G401 (cell line): ENCODE measurements at regions not wholly inside any gene's neighbourhood (a gene's known extent, or its start where the extent isn't known, plus 50 kb on each side); places are given as distances from the start of the nearest gene placed in this dataset.
"Not testable (repeated sequence)": the region's sequence is repeated elsewhere in the genome, so short reads cannot be mapped to it uniquely, and the experiment has no call there.

Experiments used
- DNase-seq: peaks from one replicate; pipeline ENCODE4 v3.0.0-alpha.2; 2015; ENCODE audit warnings: low spot score
- in situ Hi-C: cut with HindIII; loops from 2 replicates; pipeline ENCODE4 v1.10.0; 2016; ENCODE audit warnings: low sequenced_read_pairs, mixed read lengths

DNA sequence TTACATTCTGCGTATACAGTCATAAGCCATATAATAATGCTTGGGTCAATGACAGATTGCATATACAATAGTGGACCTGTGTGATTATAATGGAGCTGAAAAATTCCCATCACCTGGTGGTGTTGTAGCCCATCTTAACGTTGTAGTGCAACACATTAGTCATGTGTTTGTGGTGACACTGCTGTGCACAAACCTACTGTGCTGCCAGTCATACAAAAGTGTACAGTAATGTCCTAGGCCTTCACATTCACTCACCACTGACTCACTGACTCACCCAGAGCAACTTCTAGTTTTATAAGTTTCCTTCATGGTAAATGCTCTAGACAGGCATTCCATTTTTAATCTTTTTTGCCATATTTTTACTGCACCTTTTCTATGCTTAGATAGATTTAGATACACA, 194.8 kb upstream of the SEL1L start:
- in situ Hi-C loops: no loop called here
- no peak for DNase-seq

DNA sequence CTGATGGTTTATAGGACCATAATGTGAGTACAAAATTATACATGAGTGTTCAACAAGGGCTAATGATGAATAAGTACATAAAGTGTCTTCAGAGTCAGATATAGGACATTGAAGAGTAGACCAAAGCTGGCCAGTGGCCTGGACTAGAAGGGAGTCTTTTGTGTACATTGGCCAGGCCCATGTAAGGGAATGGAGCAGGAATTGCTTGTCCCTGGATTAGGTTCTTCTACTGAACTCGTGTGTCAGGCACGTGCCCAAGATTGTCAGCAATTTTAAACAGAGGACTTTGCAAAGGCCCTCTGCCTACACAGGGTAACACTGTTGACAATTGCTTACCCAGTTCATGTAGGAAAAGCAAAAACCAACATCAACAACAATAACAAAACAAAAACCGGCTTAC, 196.0 kb upstream of the SEL1L start:
- in situ Hi-C loops: no loop called here
- DNase-seq: no peak

DNA sequence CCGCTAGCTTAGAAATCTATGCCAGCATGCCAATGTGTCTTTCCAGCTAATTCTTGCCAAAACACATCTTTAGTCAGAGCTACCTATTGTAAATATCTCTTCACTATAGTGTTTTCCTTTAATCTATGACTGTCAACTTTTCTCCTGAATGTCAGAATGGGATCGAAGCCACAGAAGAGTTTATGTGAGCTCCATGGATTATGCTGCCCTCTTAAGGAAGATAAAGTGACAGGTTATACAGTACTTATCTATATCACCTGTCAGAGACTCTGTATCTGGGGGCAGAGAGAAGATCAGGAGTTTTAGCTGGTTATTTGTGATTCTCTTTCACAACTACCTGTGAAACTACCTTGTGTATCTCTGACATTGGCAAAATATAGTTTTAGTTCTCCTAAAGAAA, 204.3 kb upstream of the SEL1L start:
- DNase-seq: no peak
- in situ Hi-C loops: no loop called here

DNA sequence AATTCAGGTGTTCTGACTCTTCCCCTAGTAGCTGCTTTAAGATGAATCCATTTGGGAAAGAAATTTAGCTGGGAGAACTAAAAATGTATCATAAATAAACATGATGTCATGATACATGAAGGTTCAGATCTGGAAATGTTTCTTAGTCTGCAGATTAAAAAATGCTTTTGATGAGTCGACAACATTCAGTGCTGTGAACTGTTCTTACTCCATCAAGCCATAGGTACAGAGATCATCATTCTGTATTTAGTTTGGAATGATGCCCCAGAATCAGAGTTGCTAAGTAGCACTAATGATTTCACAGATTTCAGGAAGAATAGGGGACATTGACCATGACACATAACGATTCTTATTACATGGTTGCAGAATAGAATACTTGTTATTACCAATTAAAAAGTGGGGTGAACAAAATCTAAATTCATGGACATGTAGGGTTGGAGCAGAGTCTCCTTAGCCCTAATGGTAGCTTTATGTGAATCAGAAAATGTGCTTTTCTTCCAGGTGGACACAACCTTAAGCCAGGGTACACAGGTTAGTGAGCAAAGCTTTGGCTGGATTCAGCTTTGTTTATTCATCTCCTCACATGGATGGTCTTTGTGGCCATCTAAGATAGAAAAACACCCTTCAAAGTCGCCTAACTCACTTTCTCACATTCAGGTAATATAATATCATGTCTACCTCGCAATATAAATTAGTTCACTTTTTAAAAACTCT, 205.4 kb upstream of the SEL1L start:
- in situ Hi-C loops: no loop called here
- DNase-seq: no peak

- in situ Hi-C loops: no loop called here
- no peak for DNase-seq
These were observed 210.0 kb upstream of the SEL1L start for GRCh38 chr14:81743605-81744004.

DNA sequence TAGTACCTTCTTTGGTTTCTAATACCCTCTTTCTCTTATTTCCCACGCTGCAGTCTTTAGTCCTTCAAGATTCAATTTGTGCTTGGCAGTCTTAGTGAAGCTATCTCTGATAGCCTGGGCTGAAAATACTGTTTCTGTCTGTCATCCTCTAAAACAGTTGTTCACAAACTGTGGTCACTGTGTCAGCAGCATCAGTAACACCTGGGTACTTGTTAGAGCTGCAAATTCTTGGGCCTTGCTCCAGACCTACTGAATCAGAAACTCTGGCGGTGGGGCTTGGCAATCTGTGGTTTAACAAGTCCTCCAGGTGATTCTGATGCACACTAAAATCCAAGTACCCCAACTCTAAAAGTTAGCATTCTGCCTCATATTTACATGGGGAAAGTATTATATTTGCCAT, 217.5 kb upstream of the SEL1L start:
- in situ Hi-C loops: no loop called here
- no peak for DNase-seq

DNA sequence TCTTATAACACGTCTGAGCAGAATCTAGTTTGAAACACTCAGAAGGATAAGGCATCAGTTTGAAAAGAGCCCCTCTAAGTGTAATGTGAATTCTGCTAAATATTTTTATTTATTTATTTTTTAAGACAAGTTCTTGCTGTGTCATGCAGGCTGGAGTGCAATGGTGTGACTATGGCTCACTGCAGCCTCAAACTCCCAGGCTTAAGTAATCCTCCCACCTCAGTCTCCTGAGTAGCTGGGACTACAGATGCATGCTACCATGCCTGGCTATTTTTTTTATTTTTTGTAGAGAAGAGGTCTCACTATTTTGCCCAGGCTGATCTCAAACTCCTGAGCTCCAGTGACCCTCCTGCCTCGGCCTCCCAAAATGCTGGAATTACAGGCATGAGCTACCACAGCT, 225.9 kb upstream of the SEL1L start:
- DNase-seq: no peak
- in situ Hi-C loops: no loop called here

GRCh38 chr14:81765651-81766275, 232.1 kb upstream of the SEL1L start:
- in situ Hi-C loops: no loop called here
- DNase-seq: no peak

- in situ Hi-C loops: no loop called here
- no peak for DNase-seq
These were observed 232.8 kb upstream of the SEL1L start for GRCh38 chr14:81766321-81766915.

DNA sequence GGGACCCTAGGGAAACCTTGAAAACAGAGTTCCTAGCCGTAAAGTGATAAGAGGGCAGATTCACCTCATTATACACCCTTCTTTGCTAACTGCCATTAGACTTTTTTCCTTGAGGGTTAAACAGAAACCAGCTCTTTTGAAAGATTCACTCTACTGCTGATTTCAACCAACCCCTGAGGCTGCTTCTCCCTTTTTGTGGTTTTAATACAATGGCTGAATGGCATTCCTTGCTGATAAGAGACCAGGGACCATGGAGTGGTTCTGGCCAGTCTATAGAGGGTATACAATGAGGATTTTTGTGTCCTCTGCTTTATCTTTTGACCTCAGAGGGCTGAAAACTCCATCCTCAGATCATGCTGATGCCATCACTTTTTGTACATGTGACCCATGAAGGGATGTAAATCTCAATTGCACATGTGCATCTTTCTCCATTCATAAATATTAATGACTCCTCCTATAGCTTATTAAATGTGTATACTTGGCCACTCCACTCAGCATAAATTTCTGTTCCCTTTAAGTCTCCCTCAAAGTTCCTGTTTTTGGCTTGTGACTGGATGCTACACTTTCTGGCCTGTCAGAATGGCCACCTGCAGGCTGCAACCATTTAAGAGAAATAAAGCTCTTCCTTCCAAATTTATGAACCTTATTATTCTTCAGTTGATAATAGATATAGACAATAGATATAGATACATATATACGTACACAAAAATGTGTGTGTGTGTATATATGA, 233.8 kb upstream of the SEL1L start:
- in situ Hi-C loops: no loop called here
- DNase-seq: no peak

GRCh38 chr14:81771651-81772275, 238.1 kb upstream of the SEL1L start:
- in situ Hi-C loops: no loop called here
- no peak for DNase-seq

DNA sequence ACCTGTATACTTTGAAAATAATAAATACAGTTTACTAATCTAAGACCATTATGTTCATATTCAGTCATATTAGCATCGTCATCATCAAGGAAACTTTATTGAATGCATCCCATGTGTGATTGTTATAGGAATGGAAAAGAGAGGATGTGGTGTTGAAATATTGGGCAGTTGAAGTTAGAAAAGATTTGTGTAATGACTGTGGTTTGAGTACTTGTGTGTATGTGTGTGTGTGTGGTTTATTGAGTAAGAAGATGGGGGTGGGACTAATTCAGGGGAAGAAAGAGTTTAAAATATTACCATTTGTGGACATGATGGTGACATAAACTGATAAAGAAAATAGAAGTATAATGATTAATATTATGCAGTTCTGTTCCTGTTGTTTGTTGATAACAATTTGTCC, 238.7 kb upstream of the SEL1L start:
- in situ Hi-C loops: no loop called here
- DNase-seq: no peak

DNA sequence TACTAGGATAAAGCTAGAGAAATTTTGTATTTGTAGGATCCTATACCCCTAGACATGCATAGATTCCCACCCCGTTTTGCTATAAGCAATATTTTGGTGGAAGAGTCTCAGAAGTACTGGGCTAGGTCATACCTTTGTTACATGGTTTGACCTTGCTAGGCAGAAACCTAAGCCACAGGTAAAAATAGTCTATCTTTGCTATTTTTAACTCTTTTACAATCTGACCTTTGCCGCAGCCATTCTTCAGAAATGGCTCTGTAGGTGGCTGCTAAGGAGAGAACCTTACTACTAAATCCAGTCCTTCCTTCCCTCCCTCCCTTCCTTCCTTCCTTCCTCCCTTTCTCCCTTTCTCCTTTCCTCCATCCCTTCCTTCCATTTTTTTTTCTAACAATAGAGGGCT, 242.9 kb upstream of the SEL1L start:
- no peak for DNase-seq
- in situ Hi-C loops: no loop called here

DNA sequence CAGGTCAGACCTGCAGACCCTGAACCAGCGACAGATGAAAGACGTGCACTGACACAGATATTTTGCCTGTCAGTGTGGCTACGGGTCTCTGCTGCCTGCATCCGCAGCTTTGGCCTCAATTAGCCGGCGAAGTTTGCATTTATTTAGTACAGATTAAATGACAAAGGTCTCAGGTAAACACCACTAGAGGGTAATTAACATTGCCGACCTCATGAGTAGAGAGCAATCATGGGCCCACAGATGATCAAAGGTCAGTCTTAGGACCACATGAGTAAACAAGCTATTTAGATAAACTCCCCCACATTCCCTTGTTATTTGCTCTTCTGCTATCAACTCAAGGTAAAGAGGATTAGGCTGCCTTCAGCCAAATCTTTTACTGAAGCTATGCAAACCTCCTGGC, 248.1 kb upstream of the SEL1L start:
- in situ Hi-C loops, DNase-seq: not testable (repeated sequence)

GRCh38 chr14:81784084-81784483, 250.4 kb upstream of the SEL1L start:
- in situ Hi-C loops: no loop called here
- no peak for DNase-seq

- no peak for DNase-seq
- in situ Hi-C loops: no loop called here
These were observed 263.7 kb upstream of the SEL1L start for GRCh38 chr14:81797315-81797714.

DNA sequence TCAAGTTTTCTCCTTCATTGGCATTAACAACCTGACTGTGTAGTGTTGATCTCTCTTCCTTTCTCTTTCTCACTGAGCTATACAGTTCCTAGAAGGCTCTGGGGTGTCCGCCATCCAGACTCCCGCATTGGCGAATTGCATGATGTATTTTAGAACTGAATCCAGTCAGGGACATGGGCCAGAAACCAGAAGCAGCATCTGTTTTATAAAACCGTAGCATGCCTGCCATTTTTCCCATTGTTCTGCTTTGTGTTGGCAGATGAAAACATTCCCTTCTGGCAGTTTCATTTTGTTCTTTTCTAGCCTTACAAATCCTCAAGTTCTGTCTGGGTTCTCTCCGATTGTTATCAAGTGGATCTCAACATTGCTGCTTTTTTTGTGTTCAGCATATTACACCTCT, 268.3 kb upstream of the SEL1L start:
- in situ Hi-C loops: no loop called here
- no peak for DNase-seq

DNA sequence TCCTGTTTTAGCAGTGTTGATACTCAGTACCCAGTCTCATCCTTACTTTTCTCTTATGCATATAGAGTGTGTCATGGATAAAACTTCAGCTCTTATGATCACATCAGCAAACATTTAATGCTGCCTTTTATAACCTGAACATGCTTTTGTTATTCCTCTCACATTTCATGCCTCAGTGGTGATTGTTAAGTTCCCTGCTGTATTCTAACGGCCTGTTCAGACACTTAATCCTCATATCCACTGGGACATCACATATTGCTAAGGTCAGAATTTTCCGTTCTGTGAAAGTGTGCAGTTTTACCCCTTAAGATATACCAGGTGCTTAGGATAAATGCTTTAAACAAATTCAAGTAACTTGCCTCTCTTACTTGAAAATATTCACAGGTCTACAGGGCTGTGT, 268.7 kb upstream of the SEL1L start:
- no peak for DNase-seq
- in situ Hi-C loops: no loop called here

- DNase-seq: no peak
- in situ Hi-C loops: no loop called here
These were observed 272.1 kb upstream of the SEL1L start for GRCh38 chr14:81805785-81806184.

- in situ Hi-C loops: no loop called here
- DNase-seq: no peak
These were observed 278.1 kb upstream of the SEL1L start for GRCh38 chr14:81811705-81812269.
